Lung (tissue), 11 donors: ENCODE measurements at regions not wholly inside any gene's neighbourhood (a gene's known extent, or its start where the extent isn't known, plus 50 kb on each side); places are given as distances from the start of the nearest gene placed in this dataset.

Experiments used
- ATAC-seq: fragments of 200-7000 bp; cut with Tn5 transposase; one replicate; pipeline ENCODE4 v1.9.1; 2020; ENCODE audit warnings: moderate number of reproducible peaks; ENCODE audit not compliant: insufficient read depth, low FRiP score
- DNase-seq, 3 donors: peaks; one replicate each; pipeline ENCODE4 v3.0.0-alpha.2; 2013 to 2017
- H3K27ac ChIP-seq, 2 donors: one replicate each; pipeline ENCODE4 v1.5.1; 2013; ENCODE audit warnings: mild to moderate bottlenecking in 2 of 2, moderate library complexity in 2 of 2, control low read depth in 1 of 2, inconsistent platforms in 1 of 2, low read depth in 1 of 2, low read length in 1 of 2
- H3K27me3 ChIP-seq, 3 donors: one replicate each; pipeline ENCODE4 v1.5.1; 2013; ENCODE audit warnings: low read length in 2 of 3; ENCODE audit not compliant: control insufficient read depth in 3 of 3, insufficient read depth in 3 of 3
- H3K36me3 ChIP-seq, 4 donors: one replicate each; pipeline ENCODE4 v1.5.1; 2013; ENCODE audit warnings: low read length in 4 of 4, mild to moderate bottlenecking in 1 of 4, moderate library complexity in 1 of 4; ENCODE audit not compliant: control insufficient read depth in 4 of 4, insufficient read depth in 4 of 4
- H3K4me1 ChIP-seq, 5 donors: one replicate each; pipeline ENCODE4 v1.5.1; 2013; ENCODE audit warnings: low read length in 5 of 5, mild to moderate bottlenecking in 2 of 5, moderate library complexity in 1 of 5; ENCODE audit not compliant: control insufficient read depth in 5 of 5, insufficient read depth in 5 of 5
- H3K4me3 ChIP-seq: one replicate; pipeline ENCODE4 v1.5.1; 2013; ENCODE audit warnings: mild to moderate bottlenecking, control low read depth, moderate library complexity
- H3K9ac ChIP-seq, 2 donors: one replicate each; pipeline ENCODE4 v1.5.1; 2013; ENCODE audit warnings: low read length in 2 of 2, control low read depth in 1 of 2; ENCODE audit not compliant: insufficient read depth in 1 of 2
- H3K9me3 ChIP-seq, 4 donors: one replicate each; pipeline ENCODE4 v1.5.1; 2013; ENCODE audit warnings: low read length in 3 of 4, mild to moderate bottlenecking in 1 of 4, moderate library complexity in 1 of 4; ENCODE audit not compliant: control insufficient read depth in 4 of 4, insufficient read depth in 3 of 4
- CTCF ChIP-seq: IDR thresholded peaks from 2 replicates; pipeline ENCODE4 v1.5.1; 2012; ENCODE audit warnings: mild to moderate bottlenecking; ENCODE audit errors: control extremely low read depth, extremely low read depth
- WGBS, 2 donors: extraction: QIAGEN DNeasy Blood & Tissue Kit; methylation state at CpG; one replicate each; pipeline ENCODE4 v1.1.7; 2013; 5-methylcytosine and 5-hydroxymethylcytosine counted together
- donor health status: control.
- donor health status: control.
- donor health status: Bipolar disorder and iron deficiency.
- donor health status: healthy.
- donor health status: DM: yes; HTN: yes; CAD: no.

GRCh38 chr15:85870216-85871014 is 75.7 kb upstream of the KLHL25 start:
- ATAC-seq (no peak), DNase-seq (no peak)
- TF ChIP-seq CTCF: no peak
- peaks cover 0 to 4% (median 0%) of the 10 kb centered on the region in 4 donors for H3K9me3 ChIP-seq
- no peak overlapping the region for H3K27ac ChIP-seq
- H3K36me3 ChIP-seq: no peaks in the 10 kb centered on the region
- H3K9ac ChIP-seq: no peak overlapping the region
- WGBS, 2 donors: 79 to 92% methylated on average over 10 of the region's 10 CpGs
- H3K4me3 ChIP-seq: no peak overlapping the region
- peaks cover 0 to 5% (median 0%) of the 10 kb centered on the region in 3 donors for H3K27me3 ChIP-seq
- H3K4me1 ChIP-seq: no peaks in the 10 kb centered on the region

GRCh38 chr15:85871545-85871944 is 76.8 kb upstream of the KLHL25 start:
- Histone ChIP-seq H3K27ac (no peak overlapping the region), H3K4me3 (no peak overlapping the region), H3K9ac (no peak overlapping the region), H3K36me3 (no peaks in the 10 kb centered on the region), H3K27me3 (peaks cover 0 to 5% (median 0%) of the 10 kb centered on the region in 3 donors), H3K9me3 (peaks cover 0 to 4% (median 0%) of the 10 kb centered on the region in 4 donors), H3K4me1 (no peaks in the 10 kb centered on the region)
- TF ChIP-seq CTCF: no peak
- 67 to 71% methylated on average over 8 of the region's 8 CpGs for WGBS, 2 donors
- ATAC-seq: no peak
- DNase-seq: no peak

GRCh38 chr15:85872125-85872524 is 77.4 kb upstream of the KLHL25 start:
- H3K4me1 ChIP-seq: no peaks in the 10 kb centered on the region
- ATAC-seq (no peak), DNase-seq (no peak)
- H3K9me3 ChIP-seq: peaks cover 0 to 4% (median 0%) of the 10 kb centered on the region in 4 donors
- H3K27ac ChIP-seq: no peak overlapping the region
- H3K27me3 ChIP-seq: peaks cover 0 to 5% (median 0%) of the 10 kb centered on the region in 3 donors
- H3K36me3 ChIP-seq: no peaks in the 10 kb centered on the region
- TF ChIP-seq CTCF: no peak
- no peak overlapping the region for H3K4me3 ChIP-seq
- WGBS, 2 donors: 92 to 95% methylated on average over 5 of the region's 5 CpGs
- H3K9ac ChIP-seq: no peak overlapping the region

GRCh38 chr15:85874236-85874635 is 79.5 kb upstream of the KLHL25 start:
- peaks cover 0 to 4% (median 0%) of the 10 kb centered on the region in 4 donors for H3K9me3 ChIP-seq
- no peak overlapping the region for H3K9ac ChIP-seq
- no peak for DNase-seq
- no peaks in the 10 kb centered on the region for H3K36me3 ChIP-seq
- TF ChIP-seq CTCF: no peak
- no peak overlapping the region for H3K4me3 ChIP-seq
- WGBS, 2 donors: 91% methylated on average over 2 of the region's 2 CpGs
- H3K27me3 ChIP-seq: peaks cover 0 to 5% (median 0%) of the 10 kb centered on the region in 3 donors
- H3K27ac ChIP-seq: no peak overlapping the region
- no peak for ATAC-seq
- H3K4me1 ChIP-seq: no peaks in the 10 kb centered on the region
